ENCODE measurements at regions not wholly inside any gene's neighbourhood (a gene's known extent, or its start where the extent isn't known, plus 50 kb on each side); places are given as distances from the start of the nearest gene placed in this dataset.

DNA sequence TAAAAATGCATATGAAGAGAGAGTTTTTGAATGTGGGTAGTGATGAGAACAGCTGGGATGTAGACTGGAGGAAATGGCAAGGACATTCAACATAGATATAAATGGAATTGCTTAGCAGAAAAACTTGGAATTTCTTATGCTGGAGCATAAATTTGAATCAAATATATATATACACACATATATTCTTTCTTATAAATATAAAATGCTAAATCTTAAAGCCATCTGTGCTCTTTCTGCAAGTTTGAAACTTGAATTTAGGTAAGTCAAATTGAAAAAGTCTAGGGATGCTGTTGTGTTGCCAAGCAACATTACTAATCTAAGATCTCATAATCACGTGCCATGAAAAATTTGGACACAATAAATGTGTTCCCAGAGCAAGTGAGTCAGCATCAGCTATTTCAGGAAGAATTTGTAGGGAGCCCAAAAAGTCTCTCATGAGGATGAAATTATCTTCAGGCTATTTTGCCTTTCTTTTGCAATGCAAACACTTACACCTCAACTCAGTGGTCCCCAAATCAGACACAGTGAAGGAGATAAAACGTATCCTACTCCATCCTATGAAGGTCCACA, 58.4 kb upstream of the ALDH1A1 start:
- no peak overlapping the region for H3K4me3 ChIP-seq
- no peaks in the 10 kb centered on the region for H3K9me3 ChIP-seq (ENCODE audit: low read depth)
- TF ChIP-seq, protein P1, sequence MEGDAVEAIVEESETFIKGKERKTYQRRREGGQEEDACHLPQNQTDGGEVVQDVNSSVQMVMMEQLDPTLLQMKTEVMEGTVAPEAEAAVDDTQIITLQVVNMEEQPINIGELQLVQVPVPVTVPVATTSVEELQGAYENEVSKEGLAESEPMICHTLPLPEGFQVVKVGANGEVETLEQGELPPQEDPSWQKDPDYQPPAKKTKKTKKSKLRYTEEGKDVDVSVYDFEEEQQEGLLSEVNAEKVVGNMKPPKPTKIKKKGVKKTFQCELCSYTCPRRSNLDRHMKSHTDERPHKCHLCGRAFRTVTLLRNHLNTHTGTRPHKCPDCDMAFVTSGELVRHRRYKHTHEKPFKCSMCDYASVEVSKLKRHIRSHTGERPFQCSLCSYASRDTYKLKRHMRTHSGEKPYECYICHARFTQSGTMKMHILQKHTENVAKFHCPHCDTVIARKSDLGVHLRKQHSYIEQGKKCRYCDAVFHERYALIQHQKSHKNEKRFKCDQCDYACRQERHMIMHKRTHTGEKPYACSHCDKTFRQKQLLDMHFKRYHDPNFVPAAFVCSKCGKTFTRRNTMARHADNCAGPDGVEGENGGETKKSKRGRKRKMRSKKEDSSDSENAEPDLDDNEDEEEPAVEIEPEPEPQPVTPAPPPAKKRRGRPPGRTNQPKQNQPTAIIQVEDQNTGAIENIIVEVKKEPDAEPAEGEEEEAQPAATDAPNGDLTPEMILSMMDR (IDR thresholded peaks at IDR 0.05; ENCODE audit: low read depth, low read length): no peak
- no peaks in the 10 kb centered on the region for H3K4me1 ChIP-seq (ENCODE audit: low read depth)
- H3K36me3 ChIP-seq: no peaks in the 10 kb centered on the region
- peak in 1 of 2 donors; percentile 63 for DNase-seq (ENCODE audit: low read depth in 1 of 2, low spot score in 1 of 2)
- no peaks in the 10 kb centered on the region for H3K27me3 ChIP-seq
- H3K27ac ChIP-seq: no peak overlapping the region

GRCh38 chr9:73009649-73010288, 56.9 kb upstream of the ALDH1A1 start:
- TF ChIP-seq, protein P1 (IDR thresholded peaks at IDR 0.05; ENCODE audit: low read depth, low read length): no peak
- H3K4me3 ChIP-seq: no peak overlapping the region
- no peak for DNase-seq (ENCODE audit: low read depth in 1 of 2, low spot score in 1 of 2)
- H3K27me3 ChIP-seq: no peaks in the 10 kb centered on the region
- no peaks in the 10 kb centered on the region for H3K4me1 ChIP-seq (ENCODE audit: low read depth)
- H3K9me3 ChIP-seq (ENCODE audit: low read depth): no peaks in the 10 kb centered on the region
- H3K36me3 ChIP-seq: no peaks in the 10 kb centered on the region
- H3K27ac ChIP-seq: no peak overlapping the region

DNA sequence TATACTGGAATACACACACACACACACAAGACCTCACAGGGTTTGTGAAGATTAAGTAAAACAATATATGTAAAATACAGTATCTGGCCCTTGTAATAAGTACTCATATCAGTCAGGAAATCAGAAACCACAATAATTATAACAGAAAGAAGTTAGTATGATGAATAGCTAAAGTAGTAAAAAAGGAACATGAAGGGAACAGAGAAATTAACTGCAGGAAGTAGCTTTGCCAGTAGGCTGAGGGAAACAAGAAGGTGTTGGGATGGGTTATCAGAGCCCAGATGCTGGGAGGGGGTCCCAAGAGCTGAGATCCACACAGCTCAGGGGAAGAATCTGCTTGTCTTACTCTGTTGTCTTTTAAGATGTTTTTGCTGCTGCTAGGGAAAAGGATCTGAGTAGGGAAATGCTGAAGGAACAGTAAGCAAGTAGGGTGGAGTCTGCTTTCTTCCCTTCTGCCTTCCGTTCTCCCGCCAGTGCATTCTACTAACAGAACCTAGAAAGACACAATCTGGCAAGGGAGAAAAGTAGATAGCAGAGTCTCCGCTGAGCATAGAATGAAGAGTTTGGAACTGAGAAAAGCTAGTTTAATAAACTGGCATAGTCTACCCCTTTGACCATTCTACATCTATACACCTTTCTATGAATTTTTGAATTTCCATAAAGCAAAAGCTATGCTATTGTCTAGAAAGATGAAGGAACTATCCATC, 55.3 kb upstream of the ALDH1A1 start:
- no peak for DNase-seq (ENCODE audit: low read depth in 1 of 2, low spot score in 1 of 2)
- no peaks in the 10 kb centered on the region for H3K9me3 ChIP-seq (ENCODE audit: low read depth)
- H3K36me3 ChIP-seq: no peaks in the 10 kb centered on the region
- H3K27me3 ChIP-seq: no peaks in the 10 kb centered on the region
- TF ChIP-seq, protein P1 (IDR thresholded peaks at IDR 0.05; ENCODE audit: low read depth, low read length): no peak
- no peak overlapping the region for H3K4me3 ChIP-seq
- no peaks in the 10 kb centered on the region for H3K4me1 ChIP-seq (ENCODE audit: low read depth)
- no peak overlapping the region for H3K27ac ChIP-seq

DNA sequence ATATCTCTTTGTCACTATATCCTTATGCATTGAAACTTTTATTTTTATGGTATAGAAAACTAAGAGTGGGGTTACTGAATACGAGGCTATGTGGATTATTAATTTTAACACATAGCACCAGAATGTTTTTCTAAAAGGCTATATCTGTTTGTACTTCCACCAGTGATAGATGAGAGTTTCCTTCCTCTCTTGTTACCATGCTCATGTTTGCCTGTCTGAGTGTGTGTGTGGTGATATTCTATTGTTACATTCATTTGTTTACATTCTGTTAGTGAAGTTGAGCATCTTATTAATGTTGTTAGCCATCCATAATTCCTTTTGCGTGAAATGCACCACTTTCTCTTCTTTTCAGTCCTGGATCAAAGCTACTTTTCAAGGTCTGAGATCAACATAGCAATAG, 54.1 kb upstream of the ALDH1A1 start:
- no peak overlapping the region for H3K4me3 ChIP-seq
- H3K27me3 ChIP-seq: no peaks in the 10 kb centered on the region
- DNase-seq (ENCODE audit: low read depth in 1 of 2, low spot score in 1 of 2): no peak
- TF ChIP-seq, protein P1 (IDR thresholded peaks at IDR 0.05; ENCODE audit: low read depth, low read length): no peak
- no peak overlapping the region for H3K27ac ChIP-seq
- no peaks in the 10 kb centered on the region for H3K9me3 ChIP-seq (ENCODE audit: low read depth)
- H3K4me1 ChIP-seq (ENCODE audit: low read depth): no peaks in the 10 kb centered on the region
- H3K36me3 ChIP-seq: no peaks in the 10 kb centered on the region
